ENCODE measurements at regions not wholly inside any gene's neighbourhood (a gene's known extent, or its start where the extent isn't known, plus 50 kb on each side); places are given as distances from the start of the nearest gene placed in this dataset.

DNA sequence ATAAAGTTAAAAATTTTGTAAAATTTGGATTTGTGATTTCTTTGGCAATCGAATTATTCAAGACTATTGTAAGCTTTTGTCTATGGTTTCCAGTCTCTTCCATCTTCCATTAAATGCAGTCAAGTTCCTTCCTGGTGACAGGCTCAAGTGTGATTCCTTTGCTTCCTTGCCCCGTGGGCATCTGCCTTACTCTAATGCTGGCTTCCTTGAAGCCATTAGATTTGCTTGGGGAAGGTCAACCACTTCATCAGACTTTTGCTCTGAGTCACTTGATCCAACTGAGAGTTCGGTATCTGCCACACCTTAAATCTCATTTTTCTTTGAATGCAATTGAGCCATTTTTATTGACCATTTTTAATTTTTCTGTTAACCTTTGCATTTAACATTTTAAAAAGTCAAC is 648.8 kb downstream of the SPOCK3 start:
- peak overlapping the region; percentile 36 for H2AFZ ChIP-seq (ENCODE audit: low read depth, low read length, severe bottlenecking)
- TF ChIP-seq EZH2phosphoT487 (conservative IDR thresholded peaks at IDR 0.05; ENCODE audit: low read length): no peak
- TF ChIP-seq, protein P1, sequence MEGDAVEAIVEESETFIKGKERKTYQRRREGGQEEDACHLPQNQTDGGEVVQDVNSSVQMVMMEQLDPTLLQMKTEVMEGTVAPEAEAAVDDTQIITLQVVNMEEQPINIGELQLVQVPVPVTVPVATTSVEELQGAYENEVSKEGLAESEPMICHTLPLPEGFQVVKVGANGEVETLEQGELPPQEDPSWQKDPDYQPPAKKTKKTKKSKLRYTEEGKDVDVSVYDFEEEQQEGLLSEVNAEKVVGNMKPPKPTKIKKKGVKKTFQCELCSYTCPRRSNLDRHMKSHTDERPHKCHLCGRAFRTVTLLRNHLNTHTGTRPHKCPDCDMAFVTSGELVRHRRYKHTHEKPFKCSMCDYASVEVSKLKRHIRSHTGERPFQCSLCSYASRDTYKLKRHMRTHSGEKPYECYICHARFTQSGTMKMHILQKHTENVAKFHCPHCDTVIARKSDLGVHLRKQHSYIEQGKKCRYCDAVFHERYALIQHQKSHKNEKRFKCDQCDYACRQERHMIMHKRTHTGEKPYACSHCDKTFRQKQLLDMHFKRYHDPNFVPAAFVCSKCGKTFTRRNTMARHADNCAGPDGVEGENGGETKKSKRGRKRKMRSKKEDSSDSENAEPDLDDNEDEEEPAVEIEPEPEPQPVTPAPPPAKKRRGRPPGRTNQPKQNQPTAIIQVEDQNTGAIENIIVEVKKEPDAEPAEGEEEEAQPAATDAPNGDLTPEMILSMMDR (IDR thresholded peaks at IDR 0.05; ENCODE audit: insufficient read depth, low read length, poor library complexity, severe bottlenecking): no peak
- no peaks in the 10 kb centered on the region for H3K9me3 ChIP-seq (ENCODE audit: insufficient read depth, low read length)
- H4K20me1 ChIP-seq (ENCODE audit: low read depth, low read length): no peaks in the 10 kb centered on the region
- H3K4me3 ChIP-seq (ENCODE audit: insufficient read depth, low read length, poor library complexity, severe bottlenecking): no peak overlapping the region
- H3K36me3 ChIP-seq (ENCODE audit: low read length): no peaks in the 10 kb centered on the region
- H3F3A ChIP-seq (ENCODE audit: insufficient read depth): no peaks in the 10 kb centered on the region
- no peaks in the 10 kb centered on the region for H3K27me3 ChIP-seq (ENCODE audit: low read length)
- no peak overlapping the region for H3K27ac ChIP-seq (ENCODE audit: low read depth, low read length)
- H3K9me2 ChIP-seq (replicated peaks; ENCODE audit: insufficient read depth, low read length): no peaks in the 10 kb centered on the region
- no peak overlapping the region for H3K4me2 ChIP-seq (ENCODE audit: low read depth, low read length, poor library complexity, severe bottlenecking)
- H3K79me2 ChIP-seq (ENCODE audit: insufficient read depth, low read length): no peaks in the 10 kb centered on the region
- H3K9ac ChIP-seq (ENCODE audit: low read length): no peak overlapping the region

GRCh38 chr4:166594326-166594946 is 639.9 kb downstream of the SPOCK3 start:
- no peaks in the 10 kb centered on the region for H3K9me3 ChIP-seq (ENCODE audit: insufficient read depth, low read length)
- no peaks in the 10 kb centered on the region for H3K79me2 ChIP-seq (ENCODE audit: insufficient read depth, low read length)
- peak overlapping the region; percentile 46; the same call in 1 of the 2 replicates for H3K27ac ChIP-seq (ENCODE audit: low read depth, low read length)
- no peaks in the 10 kb centered on the region for H3K9me2 ChIP-seq (replicated peaks; ENCODE audit: insufficient read depth, low read length)
- no peak overlapping the region for H3K4me3 ChIP-seq (ENCODE audit: insufficient read depth, low read length, poor library complexity, severe bottlenecking)
- no peaks in the 10 kb centered on the region for H3K27me3 ChIP-seq (ENCODE audit: low read length)
- no peak overlapping the region; the same call in 1 of the 2 replicates for H3K9ac ChIP-seq (ENCODE audit: low read length)
- no peaks in the 10 kb centered on the region for H3F3A ChIP-seq (ENCODE audit: insufficient read depth)
- no peaks in the 10 kb centered on the region; the same call in 1 of the 2 replicates for H3K36me3 ChIP-seq (ENCODE audit: low read length)
- TF ChIP-seq, protein P1 (IDR thresholded peaks at IDR 0.05; ENCODE audit: insufficient read depth, low read length, poor library complexity, severe bottlenecking): peak; percentile 87
- no peak for TF ChIP-seq EZH2phosphoT487 (conservative IDR thresholded peaks at IDR 0.05; ENCODE audit: low read length)
- H4K20me1 ChIP-seq (ENCODE audit: low read depth, low read length): no peaks in the 10 kb centered on the region
- peak overlapping the region; percentile 62 for H2AFZ ChIP-seq (ENCODE audit: low read depth, low read length, severe bottlenecking)
- peak overlapping the region; percentile 44 for H3K4me2 ChIP-seq (ENCODE audit: low read depth, low read length, poor library complexity, severe bottlenecking)

DNA sequence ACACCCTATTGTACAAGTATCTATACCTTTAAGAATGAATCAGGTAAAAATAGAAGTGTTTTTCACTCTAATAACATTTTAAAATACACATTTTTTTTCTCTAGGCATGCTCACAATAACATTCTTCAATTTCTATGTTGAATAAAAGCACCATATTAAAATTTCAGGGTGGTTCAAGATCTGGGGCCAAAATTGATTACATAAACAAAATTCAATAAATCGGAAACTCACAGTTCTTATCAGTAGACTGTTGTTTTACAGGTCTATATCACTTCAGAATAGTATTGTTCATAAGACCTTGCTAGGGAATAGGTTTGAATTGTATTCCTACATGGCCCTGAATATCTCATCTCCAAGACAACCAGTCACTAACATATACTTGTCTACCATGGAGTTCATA is 634.0 kb downstream of the SPOCK3 start:
- H3K79me2 ChIP-seq (ENCODE audit: insufficient read depth, low read length): no peaks in the 10 kb centered on the region
- TF ChIP-seq, protein P1 (IDR thresholded peaks at IDR 0.05; ENCODE audit: insufficient read depth, low read length, poor library complexity, severe bottlenecking): no peak
- no peak for TF ChIP-seq EZH2phosphoT487 (conservative IDR thresholded peaks at IDR 0.05; ENCODE audit: low read length)
- no peak overlapping the region for H3K9ac ChIP-seq (ENCODE audit: low read length)
- H4K20me1 ChIP-seq (ENCODE audit: low read depth, low read length): no peaks in the 10 kb centered on the region
- no peak overlapping the region for H3K27ac ChIP-seq (ENCODE audit: low read depth, low read length)
- no peaks in the 10 kb centered on the region; the same call in none of the 2 replicates for H3K36me3 ChIP-seq (ENCODE audit: low read length)
- H3K27me3 ChIP-seq (ENCODE audit: low read length): no peaks in the 10 kb centered on the region
- no peak overlapping the region for H3K4me3 ChIP-seq (ENCODE audit: insufficient read depth, low read length, poor library complexity, severe bottlenecking)
- H2AFZ ChIP-seq (ENCODE audit: low read depth, low read length, severe bottlenecking): no peak overlapping the region
- H3K9me2 ChIP-seq (replicated peaks; ENCODE audit: insufficient read depth, low read length): no peaks in the 10 kb centered on the region
- peaks cover 8% of the 10 kb centered on the region; the same call in 1 of the 2 replicates for H3K9me3 ChIP-seq (ENCODE audit: insufficient read depth, low read length)
- no peaks in the 10 kb centered on the region for H3F3A ChIP-seq (ENCODE audit: insufficient read depth)
- no peak overlapping the region for H3K4me2 ChIP-seq (ENCODE audit: low read depth, low read length, poor library complexity, severe bottlenecking)

Data from SU-DHL-6 (cell line).